Ureter (tissue), 1 donor: ENCODE measurements at regions not wholly inside any gene's neighbourhood (a gene's known extent, or its start where the extent isn't known, plus 50 kb on each side); places are given as distances from the start of the nearest gene placed in this dataset.
A peak's percentile ranks its signal among the peaks of the same experiment; 100 is the strongest.

Source experiments
- DNase-seq: peaks from one replicate; pipeline ENCODE4 v3.0.0-alpha.2; 2020; ENCODE audit warnings: low spot score
- donor health status: DM: yes; HTN: yes; CAD: no.

GRCh38 chr6:33863723-33864440 lies 60.1 kb upstream of the MLN start:
- no peak for DNase-seq

- no peak for DNase-seq
Measured at GRCh38 chr6:33863084-33863483, 59.3 kb upstream of the MLN start.

- no peak for DNase-seq
Measured at GRCh38 chr6:33862536-33862935, 58.7 kb upstream of the MLN start.

- DNase-seq, result no peak
Measured at GRCh38 chr6:33861722-33862121, 57.9 kb upstream of the MLN start.

GRCh38 chr6:33860706-33861474 lies 57.1 kb upstream of the MLN start:
- no peak for DNase-seq

- no peak for DNase-seq
Measured at GRCh38 chr6:33860006-33860405, 56.2 kb upstream of the MLN start.

- DNase-seq, result no peak
Measured at GRCh38 chr6:33858804-33859505, 55.2 kb upstream of the MLN start.

- no peak for DNase-seq
Measured at GRCh38 chr6:33857932-33858475, 54.2 kb upstream of the MLN start.

- DNase-seq, result no peak
Measured at GRCh38 chr6:33857093-33857931, 53.5 kb upstream of the MLN start.

- peak; percentile 49 for DNase-seq
Measured at GRCh38 chr6:33856655-33857054, 52.9 kb upstream of the MLN start.

- DNase-seq, result no peak
Measured at GRCh38 chr6:33856031-33856590, 52.3 kb upstream of the MLN start.

- DNase-seq, result no peak
Measured at GRCh38 chr6:33854572-33855030, 50.8 kb upstream of the MLN start.

- no peak for DNase-seq
Measured at GRCh38 chr6:33853736-33854135, 49.9 kb upstream of the MLN start.
